Thyroid gland (tissue), 4 donors: ENCODE measurements at regions not wholly inside any gene's neighbourhood (a gene's known extent, or its start where the extent isn't known, plus 50 kb on each side); places are given as distances from the start of the nearest gene placed in this dataset.

Experiments
- DNase-seq, 2 donors: peaks; one replicate each; pipeline ENCODE4 v3.0.0-alpha.2; 2019
- H3K27ac ChIP-seq, 3 donors: fragments of 200-600 bp; sonication (generic); 1 replicate in 2 of 3; 2 replicates in 1 of 3; pipeline ENCODE4 v1.5.1; 2016 to 2019; ENCODE audit warnings: mild to moderate bottlenecking in 1 of 3, moderate library complexity in 1 of 3
- H3K27me3 ChIP-seq: fragments of 200-600 bp; sonication (generic); one replicate; pipeline ENCODE4 v1.5.1; 2019
- H3K36me3 ChIP-seq, 2 donors: fragments of 200-600 bp; sonication (generic); one replicate each; pipeline ENCODE4 v1.5.1; 2016 to 2019
- H3K4me1 ChIP-seq, 2 donors: fragments of 200-600 bp; sonication (generic); one replicate each; pipeline ENCODE4 v1.5.1; 2017 to 2019
- H3K4me3 ChIP-seq, 3 donors: fragments of 200-600 bp; sonication (generic); replicated peaks in 1 of 3; 1 replicate in 2 of 3; 2 replicates in 1 of 3; pipeline ENCODE4 v1.5.1; 2016; ENCODE audit warnings: mild to moderate bottlenecking in 1 of 3
- H3K9me3 ChIP-seq: fragments of 200-600 bp; sonication (generic); one replicate; pipeline ENCODE4 v1.5.1; 2017
- POLR2A ChIP-seq, 2 donors: fragments of 450-650 bp; IDR thresholded peaks; one replicate each; pipeline ENCODE4 v1.6.1; 2017; ENCODE audit warnings: antibody characterized with exemption in 2 of 2, mild to moderate bottlenecking in 2 of 2, moderate library complexity in 1 of 2
- WGBS, 2 donors: methylation state at CpG; one replicate each; pipeline ENCODE4 v1.1.5; 2017; 5-methylcytosine and 5-hydroxymethylcytosine counted together
- intact Hi-C: fragments of 100-400 bp; cut with DNase I; formaldehyde crosslinking; loops from one replicate; pipeline ENCODE4 v1.15.1; 2023
- TF ChIP-seq, protein P1 (sequence below), 6 experiments: fragments of 200-600 bp in 3 of 6; fragments of 450-650 bp in 3 of 6; sonication (generic) in 3 of 6; IDR thresholded peaks; one replicate each; pipeline ENCODE4 v1.5.1; 2016 to 2019; ENCODE audit warnings: antibody characterized with exemption in 6 of 6, mild to moderate bottlenecking in 2 of 6, inconsistent platforms in 1 of 6, moderate library complexity in 1 of 6

DNA sequence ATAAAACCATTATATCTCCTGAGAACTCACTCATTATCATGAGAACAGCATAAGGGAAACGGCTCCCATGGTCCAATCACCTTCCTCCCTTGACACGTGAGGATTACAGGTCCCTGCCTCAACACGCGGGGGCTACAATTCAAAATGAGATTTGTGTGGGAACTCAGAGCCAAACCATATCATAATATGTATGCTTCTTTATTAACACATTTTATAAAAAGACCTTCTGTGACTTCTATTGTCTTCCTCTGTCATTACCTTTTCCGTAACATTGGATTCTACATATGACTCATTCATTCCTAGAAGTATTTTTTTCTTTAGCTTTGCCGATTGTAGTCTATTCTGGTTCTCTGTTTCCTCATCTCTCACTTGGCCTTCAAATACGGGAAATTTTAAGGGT lies 267.2 kb upstream of the ROBO1 start:
- Histone ChIP-seq H3K9me3 (no peaks in the 10 kb centered on the region), H3K36me3 (no peaks in the 10 kb centered on the region), H3K4me1 (no peaks in the 10 kb centered on the region), H3K4me3 (no peak overlapping the region), H3K27ac (no peak overlapping the region), H3K27me3 (no peaks in the 10 kb centered on the region)
- intact Hi-C loops, result no loop called here
- no peak for DNase-seq
- TF ChIP-seq POLR2A (IDR thresholded peaks at IDR 0.05), result no peak
- TF ChIP-seq, protein P1, sequence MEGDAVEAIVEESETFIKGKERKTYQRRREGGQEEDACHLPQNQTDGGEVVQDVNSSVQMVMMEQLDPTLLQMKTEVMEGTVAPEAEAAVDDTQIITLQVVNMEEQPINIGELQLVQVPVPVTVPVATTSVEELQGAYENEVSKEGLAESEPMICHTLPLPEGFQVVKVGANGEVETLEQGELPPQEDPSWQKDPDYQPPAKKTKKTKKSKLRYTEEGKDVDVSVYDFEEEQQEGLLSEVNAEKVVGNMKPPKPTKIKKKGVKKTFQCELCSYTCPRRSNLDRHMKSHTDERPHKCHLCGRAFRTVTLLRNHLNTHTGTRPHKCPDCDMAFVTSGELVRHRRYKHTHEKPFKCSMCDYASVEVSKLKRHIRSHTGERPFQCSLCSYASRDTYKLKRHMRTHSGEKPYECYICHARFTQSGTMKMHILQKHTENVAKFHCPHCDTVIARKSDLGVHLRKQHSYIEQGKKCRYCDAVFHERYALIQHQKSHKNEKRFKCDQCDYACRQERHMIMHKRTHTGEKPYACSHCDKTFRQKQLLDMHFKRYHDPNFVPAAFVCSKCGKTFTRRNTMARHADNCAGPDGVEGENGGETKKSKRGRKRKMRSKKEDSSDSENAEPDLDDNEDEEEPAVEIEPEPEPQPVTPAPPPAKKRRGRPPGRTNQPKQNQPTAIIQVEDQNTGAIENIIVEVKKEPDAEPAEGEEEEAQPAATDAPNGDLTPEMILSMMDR (IDR thresholded peaks at IDR 0.05), result no peak
- 85 to 88% methylated on average over 7 of the region's 7 CpGs for WGBS, 2 donors

DNA sequence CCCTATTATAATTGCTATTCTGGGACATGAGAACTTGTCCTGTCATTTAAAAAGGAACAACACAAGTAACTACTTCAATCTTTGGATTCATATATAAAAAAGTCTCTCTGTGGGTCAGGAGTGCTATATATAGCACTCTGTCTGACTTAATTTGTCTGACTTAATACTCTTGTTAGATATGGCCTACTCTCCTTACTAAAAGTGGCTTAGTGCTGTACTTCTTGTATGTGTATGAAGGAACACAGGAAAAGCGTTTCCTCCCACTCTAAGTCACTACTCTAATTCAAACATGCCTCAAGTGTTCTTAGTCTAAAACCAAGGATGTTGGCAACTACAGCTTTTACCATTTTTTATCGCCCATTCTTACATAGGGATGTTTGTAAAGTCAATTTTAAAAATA lies 255.2 kb upstream of the ROBO1 start:
- no peaks in the 10 kb centered on the region for H3K4me1 ChIP-seq
- no peak overlapping the region for H3K4me3 ChIP-seq
- no peak for TF ChIP-seq POLR2A (IDR thresholded peaks at IDR 0.05)
- TF ChIP-seq, protein P1 (IDR thresholded peaks at IDR 0.05), result no peak
- H3K27me3 ChIP-seq, result no peaks in the 10 kb centered on the region
- H3K9me3 ChIP-seq, result no peaks in the 10 kb centered on the region
- no peak for DNase-seq
- H3K27ac ChIP-seq, result no peak overlapping the region
- no peaks in the 10 kb centered on the region for H3K36me3 ChIP-seq
- intact Hi-C loops, result no loop called here
- WGBS, 2 donors, result 68 to 70% methylated on average over 2 of the region's 2 CpGs

DNA sequence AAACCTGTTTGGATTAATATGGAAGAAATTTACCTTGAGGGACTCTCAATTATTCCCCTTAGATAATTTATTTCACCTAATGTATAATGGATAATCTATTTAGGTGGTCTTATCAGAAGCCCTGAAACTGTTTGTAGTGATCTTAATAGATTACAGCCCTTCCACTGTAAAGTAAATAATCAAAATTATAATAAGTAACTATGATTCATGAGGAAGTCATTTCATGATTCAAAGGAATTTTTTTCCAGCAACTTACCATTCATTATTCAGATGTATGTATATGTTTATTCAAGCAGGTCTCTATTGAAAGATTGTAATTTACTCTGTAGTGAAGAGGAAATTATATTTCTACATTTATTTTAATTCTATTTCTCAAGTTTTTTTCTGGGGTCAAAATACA lies 250.6 kb upstream of the ROBO1 start:
- Histone ChIP-seq H3K4me1 (no peaks in the 10 kb centered on the region), H3K36me3 (no peaks in the 10 kb centered on the region), H3K9me3 (no peaks in the 10 kb centered on the region), H3K4me3 (no peak overlapping the region), H3K27ac (no peak overlapping the region), H3K27me3 (no peaks in the 10 kb centered on the region)
- TF ChIP-seq POLR2A (IDR thresholded peaks at IDR 0.05), result no peak
- TF ChIP-seq, protein P1 (IDR thresholded peaks at IDR 0.05), result no peak
- intact Hi-C loops, result no loop called here
- no peak for DNase-seq

DNA sequence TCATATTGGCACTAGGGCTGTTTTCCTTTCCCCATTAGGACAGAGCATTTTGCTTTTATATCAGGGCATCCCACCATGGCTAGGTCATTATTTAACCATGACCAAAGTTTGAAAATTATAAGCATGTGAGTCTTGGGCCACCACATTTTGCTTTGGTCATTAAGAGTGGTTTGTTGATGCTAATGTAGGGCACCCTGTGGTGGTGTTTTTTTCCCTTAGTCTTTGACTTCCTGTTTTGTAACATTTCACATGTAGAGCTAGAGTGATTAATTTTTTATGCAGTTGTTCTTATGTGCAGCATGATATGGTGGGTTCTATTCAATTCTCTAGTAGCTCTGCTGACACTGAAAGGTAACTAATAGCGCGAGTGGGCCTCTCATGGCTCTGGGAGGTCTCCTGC lies 249.6 kb upstream of the ROBO1 start:
- H3K4me1 ChIP-seq, result no peaks in the 10 kb centered on the region
- H3K27ac ChIP-seq, result no peak overlapping the region
- DNase-seq, result no peak
- TF ChIP-seq, protein P1 (IDR thresholded peaks at IDR 0.05), result no peak
- TF ChIP-seq POLR2A (IDR thresholded peaks at IDR 0.05), result no peak
- H3K27me3 ChIP-seq, result no peaks in the 10 kb centered on the region
- H3K36me3 ChIP-seq, result no peaks in the 10 kb centered on the region
- no peaks in the 10 kb centered on the region for H3K9me3 ChIP-seq
- intact Hi-C loops, result no loop called here
- 95 to 98% methylated on average over 2 of the region's 2 CpGs for WGBS, 2 donors
- H3K4me3 ChIP-seq, result no peak overlapping the region

DNA sequence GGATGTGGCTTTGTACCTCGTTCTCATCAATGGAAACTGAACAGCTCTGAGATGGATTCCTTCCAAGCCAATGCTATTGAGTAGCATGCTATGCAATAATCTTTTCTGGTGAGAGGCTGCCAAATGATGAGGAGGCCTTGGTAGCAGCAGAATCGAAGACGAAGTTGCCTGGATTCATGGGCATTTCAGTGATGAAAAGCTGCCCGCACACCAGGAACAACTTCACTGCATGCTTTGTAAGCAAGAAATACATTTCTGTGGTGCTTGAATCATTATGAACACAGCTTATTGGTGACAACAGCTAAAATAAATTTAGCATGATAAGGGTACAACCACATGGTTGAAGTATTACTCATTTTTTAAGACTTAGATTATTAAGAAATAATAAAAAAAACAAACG lies 246.8 kb upstream of the ROBO1 start:
- no peaks in the 10 kb centered on the region for H3K36me3 ChIP-seq
- DNase-seq, result no peak
- 79% methylated on average over 5 of the region's 5 CpGs; no CpG with 5 or more reads in 1 of the 2 donors for WGBS, 2 donors
- no peaks in the 10 kb centered on the region for H3K9me3 ChIP-seq
- H3K4me3 ChIP-seq, result no peak overlapping the region
- H3K27ac ChIP-seq, result no peak overlapping the region
- intact Hi-C loops, result no loop called here
- no peaks in the 10 kb centered on the region for H3K27me3 ChIP-seq
- TF ChIP-seq POLR2A (IDR thresholded peaks at IDR 0.05), result no peak
- TF ChIP-seq, protein P1 (IDR thresholded peaks at IDR 0.05), result no peak
- no peaks in the 10 kb centered on the region for H3K4me1 ChIP-seq
